HG03045 (cell line): ENCODE measurements at regions not wholly inside any gene's neighbourhood (a gene's known extent, or its start where the extent isn't known, plus 50 kb on each side); places are given as distances from the start of the nearest gene placed in this dataset.

Experiments used
- ATAC-seq: cut with Tn5 transposase; IDR thresholded peaks from one replicate; pipeline ENCODE4 v1.9.1; 2021; ENCODE audit warnings: mild to moderate bottlenecking, moderate library complexity; ENCODE audit not compliant: unreplicated experiment

DNA sequence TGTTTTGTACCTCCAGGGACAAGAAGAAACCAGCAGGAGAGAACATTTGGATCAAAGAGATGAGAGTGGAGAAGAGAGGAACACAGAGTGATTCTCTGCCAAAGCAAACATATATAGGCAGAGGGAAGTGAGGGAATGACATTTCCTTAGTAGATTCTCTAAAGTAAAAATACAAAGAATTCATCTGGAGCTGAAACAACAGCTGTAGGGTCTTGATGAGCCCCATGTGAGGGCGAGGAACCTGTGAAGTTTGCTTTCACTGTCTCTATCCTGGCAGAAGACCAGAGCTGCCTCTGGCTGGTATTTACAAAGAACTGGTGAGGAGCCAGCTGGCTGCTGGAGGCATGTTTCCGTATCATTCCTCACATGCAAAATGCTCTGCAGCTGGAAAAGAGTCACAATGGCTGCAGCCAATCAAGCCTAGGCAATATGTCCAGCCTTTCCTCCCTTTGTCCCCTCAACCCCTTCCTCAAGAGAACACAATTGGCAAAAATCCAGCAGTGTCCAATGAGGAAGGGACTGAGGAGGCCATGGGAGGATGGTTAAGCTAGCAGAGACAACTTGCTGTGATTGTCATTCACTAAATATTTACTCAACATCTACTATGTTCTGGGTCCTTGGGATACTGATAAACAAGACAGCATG is 122.5 kb downstream of the PHLDA1 start:
- ATAC-seq = no peak

GRCh38 chr12:75905922-75906321 is 125.7 kb downstream of the PHLDA1 start:
- no peak for ATAC-seq

DNA sequence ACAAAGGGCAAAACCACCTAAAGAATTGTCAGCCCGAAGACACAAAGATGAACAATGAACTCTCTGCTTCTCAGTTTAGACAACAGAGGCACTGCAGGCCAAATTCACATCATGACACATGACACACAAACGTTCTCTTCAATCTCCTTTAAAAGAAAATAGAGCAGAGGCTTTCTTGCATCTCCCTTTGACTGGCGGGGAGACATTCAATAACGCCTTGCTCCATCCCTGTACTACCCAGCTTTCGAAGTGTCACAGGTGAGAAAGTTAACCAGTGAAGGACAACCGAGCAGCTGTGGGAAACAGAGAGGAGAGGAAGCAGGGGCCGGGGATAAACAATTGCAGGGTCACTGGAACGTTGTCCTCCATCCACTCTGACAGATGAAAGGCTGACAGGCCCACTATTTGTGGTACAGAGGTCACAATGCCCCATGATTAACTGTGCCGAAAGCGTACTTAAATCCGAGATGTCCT is 130.8 kb downstream of the PHLDA1 start:
- no peak for ATAC-seq

GRCh38 chr12:75900226-75900625 is 131.3 kb downstream of the PHLDA1 start:
- ATAC-seq = no peak

DNA sequence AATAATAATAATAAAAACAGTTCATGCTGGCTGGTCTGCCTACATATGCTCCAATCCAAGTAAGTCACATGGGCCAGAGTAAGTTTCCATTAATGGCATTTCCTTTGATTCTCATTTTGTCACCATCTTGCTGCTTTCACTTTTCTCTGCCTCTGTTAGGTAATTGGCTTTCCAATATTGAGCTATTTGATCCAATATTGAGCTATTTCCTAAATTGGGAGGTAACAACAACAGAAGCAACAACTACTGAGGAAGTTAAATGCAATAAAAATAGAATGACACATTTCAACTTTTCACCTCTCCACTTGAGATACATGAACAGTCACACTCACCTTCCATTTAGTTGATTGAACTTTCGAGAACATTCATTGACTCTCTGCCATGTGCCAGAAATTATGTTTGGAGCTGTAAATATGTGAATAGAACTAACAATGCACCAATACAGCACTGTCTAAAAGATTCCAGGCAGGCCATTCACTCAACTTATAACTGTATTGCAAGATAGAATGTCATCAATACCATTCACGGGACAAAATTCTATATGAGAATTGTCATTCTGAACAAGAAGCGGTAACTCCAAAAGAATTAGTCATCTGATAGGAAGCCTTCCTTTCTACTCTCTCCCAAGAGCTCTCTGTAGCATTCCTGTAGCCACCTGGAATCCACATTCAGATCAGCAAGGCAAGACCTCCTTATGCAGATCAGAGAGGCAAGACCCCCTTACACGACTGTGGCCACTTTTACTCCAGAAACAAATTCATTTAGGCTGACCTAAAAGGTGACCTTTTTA is 136.4 kb downstream of the PHLDA1 start:
- no peak for ATAC-seq

DNA sequence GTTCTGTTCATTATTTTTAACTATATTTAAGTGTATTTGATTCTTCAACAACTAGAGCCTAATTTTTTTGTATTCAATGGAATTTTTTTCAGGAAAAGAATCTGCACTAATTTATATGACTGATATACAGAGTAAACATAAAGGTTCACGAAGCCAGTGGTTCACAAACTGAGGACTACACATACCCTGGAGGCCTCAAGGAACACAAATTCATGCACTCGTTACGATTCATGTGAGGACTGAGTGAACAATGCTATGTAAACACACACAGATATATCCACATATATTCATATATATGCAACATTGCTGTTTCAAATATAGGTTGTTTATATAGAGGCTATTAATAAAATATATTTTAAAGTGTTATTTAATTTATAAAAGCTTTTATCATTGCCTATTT is 137.8 kb downstream of the PHLDA1 start:
- no peak for ATAC-seq

DNA sequence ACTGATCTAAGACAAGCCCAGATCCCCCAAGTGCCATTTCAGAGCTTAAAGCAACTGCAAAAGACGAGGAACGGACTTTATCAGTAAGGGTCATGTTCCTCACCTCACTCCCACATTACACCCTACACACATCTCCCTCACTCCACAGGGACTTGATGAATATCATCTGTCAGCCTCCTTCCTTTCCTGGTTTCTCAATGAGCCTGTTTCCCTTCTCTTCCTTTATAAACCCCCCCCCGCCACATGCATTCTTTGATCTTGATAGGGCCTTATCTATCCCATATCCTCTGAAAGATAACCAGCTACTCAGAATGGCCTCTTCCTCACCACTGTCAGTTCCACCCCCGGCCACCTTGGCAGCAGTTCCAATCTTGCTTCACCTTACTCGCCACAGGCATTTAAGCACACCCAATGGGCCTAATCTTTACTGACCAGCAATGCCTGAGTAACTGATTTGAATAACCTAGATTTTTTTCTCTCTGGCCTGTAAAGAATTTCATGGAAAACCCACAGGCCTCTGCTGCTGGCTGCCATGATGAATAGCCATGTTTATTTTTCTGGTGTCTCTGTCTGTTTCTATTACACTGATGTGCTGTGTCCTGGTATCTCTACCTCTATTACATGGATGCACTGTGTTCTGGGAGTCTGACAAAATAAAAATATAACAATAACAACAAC is 138.7 kb downstream of the PHLDA1 start:
- no peak for ATAC-seq

DNA sequence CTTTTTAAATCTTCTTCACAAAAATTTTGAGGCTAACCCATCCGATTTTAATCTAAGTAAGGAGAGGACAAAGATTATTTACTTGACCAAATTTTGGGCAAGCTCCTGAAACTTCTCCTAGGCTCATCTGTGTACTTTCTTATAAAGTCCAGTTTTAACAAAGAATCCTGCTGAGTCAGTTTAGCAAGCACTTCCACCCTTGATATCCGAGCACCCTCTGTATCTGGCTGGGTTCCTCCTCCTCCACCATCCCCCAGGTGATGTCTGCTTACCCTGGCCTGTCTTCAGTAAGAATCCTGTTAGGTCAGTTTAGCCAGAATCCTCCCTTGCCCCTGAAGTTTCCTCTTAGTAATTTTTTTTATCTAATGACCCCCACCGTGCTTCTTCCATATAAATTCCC is 140.5 kb downstream of the PHLDA1 start:
- no peak for ATAC-seq

DNA sequence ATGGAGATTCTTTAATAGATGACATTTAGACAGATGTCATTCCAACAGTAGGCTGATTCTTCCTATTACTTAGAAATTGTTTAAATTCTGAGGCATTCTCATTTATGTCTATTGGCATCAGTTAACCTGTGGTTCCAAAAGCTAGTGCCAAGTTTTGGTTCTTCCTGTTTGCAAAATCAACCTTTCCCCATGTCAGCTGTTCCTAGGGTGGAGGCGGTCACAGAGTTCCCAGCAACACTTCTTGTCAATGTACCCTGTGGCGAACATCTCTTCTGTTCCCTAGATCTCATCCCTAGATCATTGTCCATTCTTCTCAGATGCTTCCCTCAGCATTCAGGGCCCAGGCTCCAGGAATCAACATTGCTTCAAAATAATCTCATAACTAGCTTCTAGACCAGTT is 140.9 kb downstream of the PHLDA1 start:
- ATAC-seq = no peak

- no peak for ATAC-seq
Observed at GRCh38 chr12:75890141-75890540, 141.4 kb downstream of the PHLDA1 start.

DNA sequence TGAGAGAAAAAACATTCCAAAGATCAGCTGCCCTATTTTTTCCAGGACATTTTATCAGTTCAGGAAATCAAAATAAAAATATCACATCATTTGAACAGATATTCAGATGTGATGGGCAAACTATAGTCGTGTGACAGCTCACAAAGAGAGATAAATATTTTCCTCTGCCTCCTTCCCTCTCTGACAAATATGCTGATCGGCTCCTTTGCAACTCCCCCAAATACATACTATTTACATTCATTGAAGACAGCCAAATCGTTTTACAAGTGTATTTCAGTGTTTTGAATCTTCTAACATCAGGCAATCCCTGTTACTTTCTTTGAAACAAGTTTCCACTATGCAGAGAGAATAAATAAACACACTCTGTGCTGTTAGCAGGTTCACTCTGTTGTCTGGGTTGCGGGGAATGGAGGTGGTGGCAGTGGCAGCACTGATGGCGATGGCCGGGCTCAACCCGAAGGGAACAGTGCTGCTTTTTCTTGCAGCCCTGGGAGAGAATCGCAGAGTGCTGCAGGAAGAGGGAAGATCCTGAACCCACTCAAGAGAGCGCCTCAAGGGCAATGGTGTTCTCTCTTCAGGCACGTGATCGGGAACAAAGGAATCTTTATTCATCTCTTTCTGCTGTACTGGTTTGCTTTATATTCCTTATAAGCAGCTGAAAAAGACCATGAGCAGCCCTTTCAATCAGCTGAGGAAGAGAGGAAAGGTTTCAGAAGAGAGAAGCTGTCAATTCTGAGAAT is 142.5 kb downstream of the PHLDA1 start:
- no peak for ATAC-seq

DNA sequence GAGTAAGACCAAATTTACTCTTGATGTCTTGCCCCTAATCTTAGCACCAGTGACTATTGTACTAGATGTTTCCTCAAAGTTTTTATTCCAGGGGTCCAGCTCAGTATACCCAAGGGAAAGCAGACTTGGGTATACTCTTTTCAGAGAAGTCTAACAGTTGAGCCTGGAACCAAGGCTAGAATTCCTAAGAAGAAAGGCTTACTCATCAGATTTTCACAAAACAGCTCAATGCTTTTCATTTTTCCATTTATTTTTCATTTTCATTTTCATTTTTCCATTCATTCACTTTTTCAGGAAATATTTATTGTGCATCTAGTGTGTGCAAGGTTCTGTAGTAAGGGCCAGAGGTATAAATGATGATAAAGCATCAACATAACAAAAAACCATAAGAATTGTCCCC is 143.2 kb downstream of the PHLDA1 start:
- no peak for ATAC-seq

DNA sequence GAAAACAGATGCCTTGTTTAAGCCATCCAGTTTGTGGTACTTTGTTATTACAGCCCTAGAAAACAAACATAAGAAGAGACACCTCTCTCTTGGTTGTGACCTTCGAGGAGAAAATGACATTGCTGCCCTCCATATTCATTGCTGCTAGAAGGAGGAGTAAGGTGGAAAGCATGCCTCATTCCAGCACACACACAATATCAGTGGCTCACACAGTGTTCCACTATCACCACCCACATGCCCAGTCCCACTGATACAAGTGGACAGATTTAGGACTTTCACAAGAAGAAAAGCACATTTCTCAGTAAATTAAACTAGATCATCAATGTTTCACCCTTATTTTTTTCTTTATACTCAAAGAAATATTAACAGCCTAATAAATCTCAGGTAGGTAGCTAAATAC is 143.6 kb downstream of the PHLDA1 start:
- ATAC-seq = no peak

DNA sequence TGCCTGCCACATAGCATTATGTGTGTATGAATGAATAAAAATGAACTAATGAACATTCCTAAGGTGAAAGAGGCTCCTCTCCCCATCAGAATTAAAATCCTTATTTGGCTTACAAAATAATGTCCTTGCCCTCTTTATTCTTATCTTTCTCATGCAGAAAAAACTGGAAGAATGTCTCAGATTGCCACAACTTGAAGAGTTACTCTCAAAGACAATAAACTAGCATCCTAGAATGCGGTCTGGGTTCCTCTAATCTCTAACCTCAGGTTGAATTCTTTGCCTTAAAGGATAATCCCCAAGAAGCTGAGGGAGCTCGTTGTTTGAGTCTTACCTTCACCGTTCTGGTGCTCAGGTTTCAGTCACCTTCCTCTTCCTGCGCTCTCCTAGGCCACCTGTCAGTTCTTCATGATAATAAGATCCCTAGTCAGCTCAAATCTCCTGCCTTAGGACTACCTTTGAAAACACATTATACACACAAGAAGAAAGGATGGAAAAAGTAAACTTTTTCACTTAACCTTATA is 147.1 kb downstream of the PHLDA1 start:
- no peak for ATAC-seq

- no peak for ATAC-seq
Observed at GRCh38 chr12:75883241-75883640, 148.3 kb downstream of the PHLDA1 start.

GRCh38 chr12:75882421-75882820 is 149.2 kb downstream of the PHLDA1 start:
- ATAC-seq = no peak

DNA sequence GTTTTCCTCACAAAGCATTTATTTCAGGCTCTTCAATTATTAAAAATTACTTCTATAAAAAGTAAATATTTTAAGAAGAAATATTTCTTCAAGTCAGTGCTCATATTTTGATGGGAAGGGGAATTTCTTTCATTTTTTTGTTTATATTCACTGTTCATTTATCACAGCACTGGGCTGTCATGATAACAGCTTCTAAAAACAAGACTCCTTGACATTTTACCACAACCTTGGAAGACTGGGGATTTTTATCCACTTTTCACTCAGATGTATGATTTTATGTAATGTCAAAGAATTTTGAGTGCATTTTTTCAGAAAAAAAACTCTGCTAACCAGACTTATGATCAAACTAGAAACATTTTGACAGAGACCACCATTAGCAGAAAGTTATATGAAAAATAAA is 149.7 kb downstream of the PHLDA1 start:
- ATAC-seq = no peak

- no peak for ATAC-seq
Observed at GRCh38 chr12:75877763-75878621, 153.6 kb downstream of the PHLDA1 start.

GRCh38 chr12:75876832-75877762 is 154.5 kb downstream of the PHLDA1 start:
- ATAC-seq = no peak
